HFFc6 (cell line): ENCODE measurements at regions not wholly inside any gene's neighbourhood (a gene's known extent, or its start where the extent isn't known, plus 50 kb on each side); places are given as distances from the start of the nearest gene placed in this dataset.

ENCODE experiments used
- DNase-seq: peaks from one replicate; pipeline ENCODE4 v3.0.0-alpha.2; 2018
- H3K27ac Mint-ChIP-seq: 2 replicates; pipeline ENCODE4 v1.8.0; 2020; ENCODE audit warnings: mild to moderate bottlenecking, mixed read lengths
- H3K27me3 Mint-ChIP-seq: 2 replicates; pipeline ENCODE4 v1.8.0; 2021; ENCODE audit warnings: mild to moderate bottlenecking, moderate library complexity, mixed read lengths; ENCODE audit not compliant: insufficient read depth
- H3K36me3 Mint-ChIP-seq: 2 replicates; pipeline ENCODE4 v1.8.0; 2021; ENCODE audit warnings: low read depth, mixed read lengths
- H3K4me1 Mint-ChIP-seq: 2 replicates; pipeline ENCODE4 v1.8.0; 2020; ENCODE audit warnings: low read depth, mixed read lengths
- H3K4me3 Mint-ChIP-seq: 2 replicates; pipeline ENCODE4 v1.8.0; 2020; ENCODE audit warnings: mild to moderate bottlenecking, moderate library complexity, mixed read lengths
- H3K9me3 Mint-ChIP-seq: 2 replicates; pipeline ENCODE4 v1.8.0; 2020; ENCODE audit warnings: mild to moderate bottlenecking, mixed read lengths
- CTCF ChIP-seq: fragments of 200-600 bp; sonication (generic); IDR thresholded peaks from 2 replicates; pipeline ENCODE4 v1.5.0; 2021; ENCODE audit warnings: antibody characterized with exemption, mild to moderate bottlenecking

- H3K9me3 Mint-ChIP-seq = no peaks in the 10 kb centered on the region
- H3K27me3 Mint-ChIP-seq = peaks cover 1% of the 10 kb centered on the region
- H3K36me3 Mint-ChIP-seq = no peaks in the 10 kb centered on the region
- no peak for TF ChIP-seq CTCF
- H3K4me3 Mint-ChIP-seq = no peak overlapping the region
- no peak overlapping the region for H3K27ac Mint-ChIP-seq
- H3K4me1 Mint-ChIP-seq = peaks cover 24% of the 10 kb centered on the region
- no peak for DNase-seq
These were observed 52.3 kb upstream of the MRTFB start for GRCh38 chr16:14018851-14019250.

GRCh38 chr16:14020141-14020540, 51.0 kb upstream of the MRTFB start:
- DNase-seq = no peak
- no peak overlapping the region for H3K4me3 Mint-ChIP-seq
- H3K4me1 Mint-ChIP-seq = peaks cover 19% of the 10 kb centered on the region
- no peaks in the 10 kb centered on the region for H3K36me3 Mint-ChIP-seq
- no peak for TF ChIP-seq CTCF
- H3K9me3 Mint-ChIP-seq = no peaks in the 10 kb centered on the region
- H3K27me3 Mint-ChIP-seq = peaks cover under 1% of the 10 kb centered on the region; the same call in 1 of the 2 replicates
- no peak overlapping the region for H3K27ac Mint-ChIP-seq
